A673 (cell line): ENCODE measurements at regions not wholly inside any gene's neighbourhood (a gene's known extent, or its start where the extent isn't known, plus 50 kb on each side); places are given as distances from the start of the nearest gene placed in this dataset.

Experiments
- BruUV-seq: library from RNA; stranded (reverse); fragments of 400-500 nt; replicated peaks from 2 replicates; lab custom pipeline; 2021; lab: Mats Ljungman, UMichigan
- CTCF ChIA-PET: fragments of 300-600 bp; sonication (Branson Sonifier 250); formaldehyde crosslinking; loops from one replicate; lab custom pipeline; 2022; ENCODE audit warnings: antibody characterized with exemption; lab: Charles Lee
- POLR2A ChIA-PET: fragments of 300-600 bp; sonication (Branson Sonifier 250); formaldehyde crosslinking; loops from one replicate; lab custom pipeline; 2022; ENCODE audit warnings: antibody characterized with exemption; ENCODE audit not compliant: low non-redundant PET; lab: Charles Lee
- DNase-seq: peaks from one replicate; pipeline ENCODE4 v3.0.0-alpha.2; 2015; ENCODE audit warnings: low spot score
- H3K27ac ChIP-seq: fragments of 200-600 bp; sonication (generic); 2 replicates; pipeline ENCODE4 v1.5.1; 2016; ENCODE audit warnings: mixed run types, low read depth, mild to moderate bottlenecking, mixed read lengths, antibody characterized with exemption, low read length; ENCODE audit not compliant: poor library complexity, severe bottlenecking
- H3K27me3 ChIP-seq: fragments of 200-600 bp; sonication (generic); replicated peaks from 2 replicates; pipeline ENCODE4 v1.6.1; 2017; ENCODE audit warnings: mixed run types, low read depth, mild to moderate bottlenecking, mixed read lengths, antibody characterized with exemption, low read length; ENCODE audit not compliant: insufficient read depth, poor library complexity
- H3K36me3 ChIP-seq: fragments of 200-600 bp; sonication (generic); 2 replicates; pipeline ENCODE4 v1.6.1; 2016; ENCODE audit warnings: mixed run types, mild to moderate bottlenecking, mixed read lengths, antibody characterized with exemption, low read length; ENCODE audit not compliant: insufficient read depth, poor library complexity, severe bottlenecking
- H3K4me1 ChIP-seq: fragments of 200-600 bp; sonication (generic); 2 replicates; pipeline ENCODE4 v1.6.1; 2017; ENCODE audit warnings: mixed run types, mild to moderate bottlenecking, mixed read lengths, antibody characterized with exemption, low read length; ENCODE audit not compliant: insufficient read depth, poor library complexity, severe bottlenecking
- H3K4me3 ChIP-seq: fragments of 200-600 bp; sonication (generic); 2 replicates; pipeline ENCODE4 v1.5.1; 2016; ENCODE audit warnings: low read depth, mixed run types, mild to moderate bottlenecking, mixed read lengths, low read length; ENCODE audit not compliant: poor library complexity, severe bottlenecking
- H3K9me3 ChIP-seq: fragments of 200-600 bp; sonication (generic); 2 replicates; pipeline ENCODE4 v1.6.1; 2016; ENCODE audit warnings: mixed run types, low read depth, mild to moderate bottlenecking, mixed read lengths, antibody characterized with exemption, low read length; ENCODE audit not compliant: poor library complexity, severe bottlenecking
- EZH2 ChIP-seq: fragments of 200-600 bp; sonication (generic); IDR thresholded peaks from 2 replicates; pipeline ENCODE4 v1.6.1; 2017; ENCODE audit warnings: borderline replicate concordance, low read depth, mild to moderate bottlenecking, mixed read lengths, antibody characterized with exemption, low read length; ENCODE audit not compliant: poor library complexity, severe bottlenecking
- intact Hi-C: fragments of 100-400 bp; cut with micrococcal nuclease; formaldehyde crosslinking; loops from one replicate; pipeline ENCODE4 v1.10.0; 2022; ENCODE audit not compliant: unreplicated experiment
- TF ChIP-seq, protein P1 (sequence below): fragments of 300-800, 200-600 bp; sonication (generic); conservative IDR thresholded peaks from 2 replicates; pipeline ENCODE4 v1.5.1; 2017; ENCODE audit warnings: low read depth, mild to moderate bottlenecking, antibody characterized with exemption, low read length, moderate library complexity, mixed read lengths

DNA sequence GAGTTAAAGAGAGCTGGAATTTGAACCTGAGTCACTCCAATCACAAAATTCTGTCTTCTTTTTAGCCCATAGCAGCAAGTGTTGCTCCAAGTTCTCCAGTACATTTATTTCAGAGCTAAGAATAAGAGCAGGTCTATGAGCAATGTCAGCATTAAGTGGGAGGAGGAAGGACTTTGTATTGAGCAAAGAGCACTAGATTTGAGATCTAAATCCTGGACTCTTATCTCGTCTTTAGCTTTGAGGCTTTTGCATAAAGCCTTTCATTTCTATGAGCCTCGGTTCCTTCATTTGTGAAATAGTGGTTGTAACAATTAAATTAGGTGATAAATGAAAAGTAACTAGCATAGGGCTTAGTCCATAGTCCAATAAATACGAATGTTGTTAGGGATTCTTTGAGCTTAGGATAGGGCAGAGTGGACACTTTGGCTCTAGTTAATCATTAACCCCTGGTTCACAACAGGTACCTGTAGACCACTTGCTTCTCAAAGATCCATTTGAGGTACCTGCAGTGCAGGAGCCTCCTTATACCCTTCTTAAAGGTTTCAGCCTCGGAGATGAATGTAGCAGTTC is 464.1 kb upstream of the KLF4 start:
- Histone ChIP-seq H3K36me3 (no peaks in the 10 kb centered on the region), H3K4me3 (no peak overlapping the region), H3K27ac (no peak overlapping the region), H3K9me3 (peaks cover 22% of the 10 kb centered on the region), H3K4me1 (no peaks in the 10 kb centered on the region), H3K27me3 (no peaks in the 10 kb centered on the region)
- TF ChIP-seq, protein P1, sequence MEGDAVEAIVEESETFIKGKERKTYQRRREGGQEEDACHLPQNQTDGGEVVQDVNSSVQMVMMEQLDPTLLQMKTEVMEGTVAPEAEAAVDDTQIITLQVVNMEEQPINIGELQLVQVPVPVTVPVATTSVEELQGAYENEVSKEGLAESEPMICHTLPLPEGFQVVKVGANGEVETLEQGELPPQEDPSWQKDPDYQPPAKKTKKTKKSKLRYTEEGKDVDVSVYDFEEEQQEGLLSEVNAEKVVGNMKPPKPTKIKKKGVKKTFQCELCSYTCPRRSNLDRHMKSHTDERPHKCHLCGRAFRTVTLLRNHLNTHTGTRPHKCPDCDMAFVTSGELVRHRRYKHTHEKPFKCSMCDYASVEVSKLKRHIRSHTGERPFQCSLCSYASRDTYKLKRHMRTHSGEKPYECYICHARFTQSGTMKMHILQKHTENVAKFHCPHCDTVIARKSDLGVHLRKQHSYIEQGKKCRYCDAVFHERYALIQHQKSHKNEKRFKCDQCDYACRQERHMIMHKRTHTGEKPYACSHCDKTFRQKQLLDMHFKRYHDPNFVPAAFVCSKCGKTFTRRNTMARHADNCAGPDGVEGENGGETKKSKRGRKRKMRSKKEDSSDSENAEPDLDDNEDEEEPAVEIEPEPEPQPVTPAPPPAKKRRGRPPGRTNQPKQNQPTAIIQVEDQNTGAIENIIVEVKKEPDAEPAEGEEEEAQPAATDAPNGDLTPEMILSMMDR: no peak
- no peak for TF ChIP-seq EZH2
- no peak for DNase-seq
- BruUV-seq: no TSS peak
- CTCF ChIA-PET: no interaction called here
- POLR2A ChIA-PET: no interaction called here
- intact Hi-C loops: no loop called here

DNA sequence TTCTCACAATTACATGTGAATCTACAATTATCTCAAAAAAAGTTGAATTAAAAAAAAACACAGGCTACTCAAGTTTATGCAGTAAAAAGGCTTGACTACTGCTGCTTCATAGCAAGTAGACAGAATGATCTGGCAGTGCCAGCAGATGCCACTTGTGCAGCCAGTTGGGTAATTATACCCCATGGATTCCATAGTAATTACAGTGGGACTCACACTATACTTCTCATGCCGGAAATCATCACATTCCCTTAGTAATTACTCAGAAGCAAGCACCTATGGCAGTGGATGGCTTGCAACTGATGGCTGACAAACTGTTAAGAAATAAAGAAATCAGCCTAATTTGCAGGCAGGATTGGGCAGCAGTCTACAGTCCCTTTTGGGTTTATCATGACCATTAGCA is 463.2 kb upstream of the KLF4 start:
- CTCF ChIA-PET: no interaction called here
- no TSS peak for BruUV-seq
- DNase-seq: no peak
- Histone ChIP-seq H3K4me1 (no peaks in the 10 kb centered on the region), H3K36me3 (no peaks in the 10 kb centered on the region), H3K27ac (no peak overlapping the region), H3K9me3 (peaks cover 22% of the 10 kb centered on the region), H3K27me3 (no peaks in the 10 kb centered on the region), H3K4me3 (no peak overlapping the region)
- intact Hi-C loops: no loop called here
- POLR2A ChIA-PET: no interaction called here
- TF ChIP-seq EZH2: no peak
- TF ChIP-seq, protein P1: no peak

DNA sequence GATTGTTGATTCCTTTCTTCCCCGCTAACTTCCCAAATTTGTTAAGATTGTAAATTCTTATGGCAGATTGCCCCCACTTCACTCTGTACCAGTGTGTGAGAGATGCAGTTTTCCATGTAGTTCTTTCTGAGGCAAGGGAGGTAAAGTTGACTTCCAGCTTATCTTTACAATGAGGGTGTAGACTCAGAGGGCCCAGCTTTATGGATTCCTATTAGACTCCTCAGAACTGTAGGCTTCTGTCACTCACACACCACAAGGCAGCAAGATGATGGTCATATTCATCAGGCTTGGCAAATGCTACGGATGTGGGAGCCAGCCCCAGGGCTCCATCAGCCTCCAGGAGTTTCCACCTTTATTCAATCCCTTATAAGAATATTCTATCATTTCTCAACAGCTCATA is 461.9 kb upstream of the KLF4 start:
- CTCF ChIA-PET: no interaction called here
- BruUV-seq: no TSS peak
- H3K4me3 ChIP-seq: no peak overlapping the region
- H3K9me3 ChIP-seq: peaks cover 22% of the 10 kb centered on the region
- POLR2A ChIA-PET: no interaction called here
- no peaks in the 10 kb centered on the region for H3K36me3 ChIP-seq
- no peaks in the 10 kb centered on the region for H3K4me1 ChIP-seq
- DNase-seq: no peak
- no peak overlapping the region for H3K27ac ChIP-seq
- TF ChIP-seq, protein P1: no peak
- TF ChIP-seq EZH2: no peak
- H3K27me3 ChIP-seq: no peaks in the 10 kb centered on the region
- intact Hi-C loops: no loop called here
